Hematopoietic multipotent progenitor cell treated with erythropoietin and hydrocortisone succinate and interleukin-3 and kit ligand, for 4 days (in vitro differentiated cells): ENCODE measurements at regions not wholly inside any gene's neighbourhood (a gene's known extent, or its start where the extent isn't known, plus 50 kb on each side); places are given as distances from the start of the nearest gene placed in this dataset.
A peak's percentile ranks its signal among the peaks of the same experiment; 100 is the strongest.

ENCODE experiments used
- DNase-seq: peaks from one replicate; pipeline ENCODE4 v3.0.0-alpha.2; 2015

GRCh38 chr13:78201411-78201810 lies 282.8 kb upstream of the EDNRB start:
- DNase-seq, result no peak

DNA sequence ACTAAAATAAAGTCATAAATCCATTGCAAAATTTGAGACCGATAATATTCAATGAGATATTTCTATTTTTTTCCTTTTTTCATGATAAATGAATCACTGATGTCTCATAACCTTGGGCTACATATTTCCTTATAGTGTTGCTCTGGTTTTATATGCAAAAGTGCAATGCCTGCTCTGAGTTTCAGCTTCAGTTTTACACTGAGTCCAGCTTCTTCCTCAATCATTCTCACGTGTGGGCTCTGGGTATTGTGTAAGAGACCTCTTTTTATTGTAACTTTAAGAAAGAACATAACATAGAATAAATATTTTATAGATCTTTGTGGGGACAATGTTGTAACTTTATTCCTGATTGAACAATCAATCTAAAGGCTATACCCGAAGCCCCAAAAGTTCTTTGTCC lies 280.2 kb upstream of the EDNRB start:
- peak; percentile 7 for DNase-seq

DNA sequence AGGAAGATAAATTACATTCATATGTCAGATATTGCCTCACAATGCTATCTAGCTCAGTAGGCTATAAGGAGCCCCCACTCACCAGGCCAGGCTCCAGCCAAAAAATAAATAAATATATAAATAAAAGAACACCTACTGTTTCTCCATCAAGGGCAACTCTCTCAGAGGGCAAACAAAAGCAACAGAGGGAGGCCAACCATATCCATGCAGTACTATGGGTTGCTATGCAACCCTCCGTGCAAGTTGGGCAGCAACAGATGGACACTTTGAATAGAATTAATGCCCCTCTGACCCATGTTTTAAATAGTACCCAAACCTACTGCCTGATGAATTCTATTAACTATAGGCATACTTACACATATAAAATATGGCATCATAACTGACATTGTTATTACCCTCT lies 279.8 kb upstream of the EDNRB start:
- no peak for DNase-seq

DNA sequence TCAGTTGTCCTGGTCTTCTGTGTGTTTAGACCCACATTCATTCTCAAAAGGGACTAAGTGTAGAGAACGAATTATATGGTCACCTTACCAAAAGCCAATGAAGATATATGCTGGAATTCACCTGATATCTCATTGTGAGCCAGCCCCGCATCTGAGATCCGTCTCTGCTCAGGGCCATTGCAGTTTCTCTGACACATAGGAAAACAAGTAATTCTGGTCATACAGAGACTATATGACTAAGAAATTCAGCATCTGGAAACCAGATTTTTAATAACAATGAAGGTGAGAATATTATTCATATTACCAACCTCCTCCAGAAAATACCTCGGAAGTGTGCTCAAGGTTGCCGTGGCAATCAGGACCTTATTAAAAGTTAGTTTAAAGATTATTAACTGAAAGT lies 278.6 kb upstream of the EDNRB start:
- DNase-seq, result no peak

DNA sequence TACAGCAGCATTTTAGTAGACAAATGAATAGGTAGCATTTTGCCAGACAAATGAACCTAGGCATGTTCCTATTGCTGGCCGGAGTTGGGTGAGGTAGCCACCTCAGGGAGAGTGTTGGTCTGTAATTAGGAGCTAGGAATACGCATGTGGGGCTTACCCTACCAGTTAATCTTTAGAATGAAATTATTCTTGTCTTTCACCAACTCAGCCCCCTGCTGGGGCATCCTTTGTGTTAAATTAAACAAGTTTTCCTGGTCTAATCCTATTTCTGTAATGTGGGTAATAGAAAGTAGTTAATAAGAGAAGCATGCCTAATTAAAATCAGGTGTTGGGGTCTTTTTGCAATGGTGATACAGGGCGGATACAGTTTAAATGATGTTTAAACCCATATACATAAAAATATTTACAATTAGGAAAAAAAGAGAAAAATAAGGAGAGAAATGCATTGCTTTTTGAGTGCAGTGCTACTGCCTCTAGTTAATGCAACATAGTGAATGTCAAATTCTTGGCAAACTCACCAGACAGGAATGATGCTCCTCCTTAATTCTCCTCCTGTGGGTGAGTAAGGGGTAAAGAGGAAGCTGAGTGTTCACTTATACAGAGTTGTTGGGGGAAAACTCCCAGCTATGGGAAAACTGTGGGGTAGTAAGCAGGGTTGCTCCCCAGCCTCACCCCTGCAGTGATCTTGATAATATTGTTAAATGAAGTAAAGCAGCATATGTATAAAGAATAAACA lies 276.4 kb upstream of the EDNRB start:
- no peak for DNase-seq

GRCh38 chr13:78193846-78194245 lies 275.2 kb upstream of the EDNRB start:
- no peak for DNase-seq

DNA sequence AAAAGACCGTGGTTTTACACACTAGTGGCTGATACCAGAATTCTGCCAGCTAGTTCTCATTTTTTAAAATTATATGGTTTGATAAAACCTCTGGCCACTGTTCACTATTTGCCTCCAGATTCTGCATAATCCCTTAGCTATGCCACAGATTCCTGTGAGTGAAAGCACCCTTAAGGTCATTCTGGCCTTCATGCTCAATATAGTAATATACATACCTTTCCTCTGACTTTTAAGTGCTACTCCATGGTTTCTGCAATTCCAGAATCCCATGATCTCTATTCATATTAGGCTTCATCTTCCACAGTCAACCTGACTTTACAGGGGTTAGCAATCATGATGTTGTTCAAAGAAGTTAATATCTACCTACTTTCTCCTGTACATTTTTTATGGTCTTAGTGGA lies 274.1 kb upstream of the EDNRB start:
- no peak for DNase-seq

DNA sequence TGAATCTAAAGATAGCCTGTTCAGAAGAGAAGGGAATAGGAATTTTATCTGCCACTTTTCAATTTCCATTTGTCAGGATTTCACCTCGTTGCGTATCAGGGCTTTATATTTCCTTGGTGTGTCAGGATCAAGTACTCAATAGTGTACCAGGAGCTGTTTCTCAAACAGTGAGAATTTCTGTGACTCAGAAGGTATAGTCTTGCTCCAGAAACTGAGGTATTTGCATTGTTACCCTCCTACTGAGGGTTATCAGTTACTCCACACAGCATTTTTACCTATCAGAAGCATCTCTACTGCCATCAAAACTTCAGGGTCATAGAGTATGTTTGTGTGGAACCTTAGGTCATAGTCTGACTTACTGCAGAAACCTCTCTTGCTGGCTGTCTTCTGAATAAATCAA lies 271.7 kb upstream of the EDNRB start:
- no peak for DNase-seq

- no peak for DNase-seq
Measured at GRCh38 chr13:78187781-78188180, 269.1 kb upstream of the EDNRB start.

GRCh38 chr13:78185700-78186099 lies 267.1 kb upstream of the EDNRB start:
- DNase-seq, result no peak

GRCh38 chr13:78183732-78184131 lies 265.1 kb upstream of the EDNRB start:
- DNase-seq, result no peak

DNA sequence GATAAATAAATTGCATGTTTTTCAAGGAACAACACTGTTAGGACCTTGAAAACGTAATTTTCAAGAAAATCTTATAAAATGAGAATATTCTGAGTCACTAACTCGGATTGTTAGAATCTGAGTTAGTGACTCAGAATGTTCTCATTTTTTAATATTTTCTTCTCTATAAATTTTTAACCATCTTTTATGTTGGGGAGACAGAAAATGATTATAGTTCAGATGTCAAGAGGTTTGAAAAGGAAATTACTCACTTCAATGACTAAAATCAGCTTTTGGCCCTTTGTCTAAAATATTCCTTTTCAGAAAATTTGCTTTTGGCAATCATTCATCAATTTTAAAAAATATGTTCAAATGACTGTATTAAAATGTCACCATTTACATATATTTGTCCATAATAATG lies 264.2 kb upstream of the EDNRB start:
- DNase-seq, result no peak

DNA sequence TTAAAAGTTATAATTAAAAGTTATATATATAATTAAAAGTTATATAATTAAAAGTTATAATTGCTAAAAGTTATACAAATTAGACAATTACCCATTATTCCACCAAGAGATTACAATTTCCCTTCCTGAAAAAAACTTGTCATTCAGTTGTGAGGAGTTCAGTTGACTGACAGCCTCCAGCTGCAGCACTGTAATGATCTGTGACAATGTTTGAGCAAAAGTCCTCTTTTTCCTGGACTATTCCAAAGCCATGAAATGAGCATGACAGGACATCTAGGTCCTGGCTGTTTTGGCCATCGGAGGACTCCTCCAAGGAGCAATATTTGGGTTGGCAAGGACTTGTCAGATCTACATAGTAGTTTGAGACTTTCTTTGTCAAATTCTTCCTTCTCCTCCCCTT lies 258.7 kb upstream of the EDNRB start:
- no peak for DNase-seq

DNA sequence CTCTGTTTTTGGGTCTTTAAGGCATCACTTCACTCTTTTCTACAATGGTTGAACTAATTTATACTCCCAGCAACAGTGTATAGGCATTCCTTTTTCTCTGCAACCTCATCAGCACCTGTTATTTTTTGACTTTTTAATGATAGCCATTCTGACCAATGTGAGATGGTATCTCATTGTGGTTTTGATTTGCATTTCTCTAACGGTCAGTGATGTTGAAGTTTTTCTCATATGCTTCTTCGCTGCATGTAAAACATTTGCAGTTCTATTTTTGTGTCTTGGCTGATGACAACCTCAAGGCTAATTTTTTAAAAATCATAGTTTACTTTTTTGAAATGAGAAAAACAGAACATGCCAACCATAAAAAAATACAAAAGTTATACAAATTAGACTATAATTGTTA lies 258.2 kb upstream of the EDNRB start:
- DNase-seq, result no peak

DNA sequence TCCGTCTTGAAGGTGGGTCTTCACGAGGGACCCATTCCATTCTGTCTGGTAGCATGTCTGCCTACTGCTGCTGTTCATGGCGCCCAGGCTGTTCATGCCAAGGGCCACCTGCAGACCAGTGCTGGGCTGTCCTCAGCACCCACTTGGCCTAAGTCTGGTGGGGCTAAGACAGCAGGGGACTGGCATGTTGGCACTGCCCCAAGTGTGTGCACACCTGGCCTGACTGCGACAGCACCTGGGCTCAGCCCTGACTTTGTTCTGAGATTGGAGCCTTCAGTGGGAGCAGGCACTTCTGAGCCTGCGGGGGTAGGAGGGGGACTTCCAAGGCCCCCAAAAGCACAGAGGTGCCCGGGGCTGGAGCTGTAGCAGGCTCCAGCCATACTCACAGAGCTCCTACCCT lies 250.8 kb upstream of the EDNRB start:
- DNase-seq, result no peak

GRCh38 chr13:78168981-78169380 lies 250.3 kb upstream of the EDNRB start:
- no peak for DNase-seq

GRCh38 chr13:78161266-78161665 lies 242.6 kb upstream of the EDNRB start:
- DNase-seq, result no peak

- DNase-seq, result peak; percentile 69
Measured at GRCh38 chr13:78160793-78161192, 242.2 kb upstream of the EDNRB start.

DNA sequence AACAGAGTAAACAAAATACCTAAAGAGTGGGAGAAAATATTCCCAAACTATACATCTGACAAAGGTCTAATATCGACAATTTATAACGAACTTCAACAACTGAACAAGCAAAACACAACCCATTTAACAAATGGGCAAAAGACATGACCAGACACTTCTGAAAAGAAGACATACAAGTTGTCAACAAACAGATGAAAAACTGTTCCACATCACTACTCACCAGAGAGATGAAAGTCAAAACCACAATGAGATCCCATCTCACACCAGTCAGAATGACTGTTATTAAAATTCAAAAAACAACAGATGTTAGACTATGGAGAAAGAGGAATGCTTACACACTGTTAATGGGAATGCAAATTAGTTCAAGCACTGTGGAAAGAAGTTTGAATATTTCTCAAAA lies 233.8 kb upstream of the EDNRB start:
- no peak for DNase-seq

- DNase-seq, result no peak
Measured at GRCh38 chr13:78147905-78148304, 229.3 kb upstream of the EDNRB start.

DNA sequence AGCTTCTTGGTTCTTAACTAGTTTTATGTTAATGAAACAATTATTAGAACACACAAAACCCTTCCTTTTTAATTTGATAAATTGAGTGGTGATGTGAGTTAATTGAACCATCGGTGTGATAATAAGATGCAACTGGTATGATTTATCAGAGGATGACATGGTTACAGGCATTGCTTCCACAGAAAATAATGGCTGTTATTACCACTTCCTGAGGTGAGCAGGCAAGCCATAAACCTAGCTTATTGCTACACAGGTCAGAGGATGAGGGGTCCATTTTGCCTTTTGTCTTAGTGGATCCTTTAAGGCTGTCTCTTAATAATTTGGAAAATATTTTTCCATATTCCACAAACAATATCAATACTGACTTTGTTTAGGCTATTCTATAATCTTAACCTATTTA lies 226.6 kb upstream of the EDNRB start:
- DNase-seq, result no peak

- peak; percentile 12 for DNase-seq
Measured at GRCh38 chr13:78139765-78140164, 221.1 kb upstream of the EDNRB start.

DNA sequence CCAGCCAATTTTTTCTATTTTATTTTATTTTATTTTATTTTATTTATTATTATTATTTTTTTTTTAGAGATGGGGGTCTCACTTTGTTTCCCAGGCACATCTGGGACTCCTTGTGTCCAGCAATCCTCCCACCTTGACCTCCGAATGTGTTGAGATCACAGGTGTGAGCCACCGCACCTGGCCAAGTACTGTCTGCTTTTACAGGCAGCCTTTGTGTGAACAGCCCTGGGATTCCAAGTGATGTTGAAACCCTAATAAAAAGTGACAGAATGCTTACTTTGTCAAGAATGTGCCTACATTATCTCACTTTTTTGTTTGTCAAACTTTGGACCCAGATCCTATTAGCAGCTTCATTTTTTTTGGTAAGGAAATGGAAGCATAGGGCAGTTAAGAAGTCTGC lies 220.1 kb upstream of the EDNRB start:
- no peak for DNase-seq

- DNase-seq, result peak; percentile 67
Measured at GRCh38 chr13:78137404-78138142, 218.9 kb upstream of the EDNRB start.

GRCh38 chr13:78136966-78137365 lies 218.3 kb upstream of the EDNRB start:
- DNase-seq, result no peak
